ENCODE measurements at regions not wholly inside any gene's neighbourhood (a gene's known extent, or its start where the extent isn't known, plus 50 kb on each side); places are given as distances from the start of the nearest gene placed in this dataset.
"Not testable (repeated sequence)": the region's sequence is repeated elsewhere in the genome, so short reads cannot be mapped to it uniquely, and the experiment has no call there.

- H3K36me3 Mint-ChIP-seq: no peaks in the 10 kb centered on the region
- no peak overlapping the region for H3K27ac Mint-ChIP-seq
- DNase-seq (ENCODE audit: low spot score in 2 of 2) (no peak), ATAC-seq (no peak)
- no peak overlapping the region for H3K4me3 Mint-ChIP-seq
- no peaks in the 10 kb centered on the region for H3K9me3 Mint-ChIP-seq
- H3K4me1 Mint-ChIP-seq: no peaks in the 10 kb centered on the region
Observed at GRCh38 chr7:140283472-140283871, 106.7 kb upstream of the KDM7A start.

DNA sequence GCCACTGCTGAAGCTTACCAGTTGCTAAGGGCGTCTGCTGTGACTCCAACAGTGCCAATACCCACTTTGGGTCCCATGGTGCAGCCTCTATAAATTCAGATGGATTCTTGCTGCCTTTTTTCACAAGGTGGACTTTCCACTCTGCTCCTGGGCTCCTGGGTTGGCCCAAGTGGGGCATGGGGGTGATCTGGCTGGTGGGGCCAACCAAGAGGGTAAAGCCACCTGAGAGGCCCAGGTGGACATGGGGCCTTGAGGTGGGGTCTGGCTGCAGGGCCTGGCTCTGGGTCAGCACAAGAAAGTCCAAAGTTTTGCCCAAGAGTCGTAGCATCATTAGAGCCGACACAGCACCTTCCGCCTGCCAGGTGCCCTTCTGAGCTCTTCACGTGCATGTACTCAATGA lies 105.2 kb upstream of the KDM7A start:
- H3K4me3 Mint-ChIP-seq: no peak overlapping the region

GRCh38 chr7:140281255-140281654 lies 104.5 kb upstream of the KDM7A start:
- Mint-ChIP-seq H3K36me3 (no peaks in the 10 kb centered on the region), H3K27ac (no peak overlapping the region), H3K9me3 (no peaks in the 10 kb centered on the region), H3K4me3 (no peak overlapping the region), H3K4me1 (no peaks in the 10 kb centered on the region)
- no peak for ATAC-seq
- no peak for DNase-seq (ENCODE audit: low spot score in 2 of 2)

More for the DNA sequence above, 105.2 kb upstream of the KDM7A start:
- ATAC-seq (no peak), DNase-seq (ENCODE audit: low spot score in 2 of 2) (no peak)
- Mint-ChIP-seq H3K4me1 (no peaks in the 10 kb centered on the region), H3K27ac (no peak overlapping the region), H3K36me3 (no peaks in the 10 kb centered on the region), H3K9me3 (no peaks in the 10 kb centered on the region)

GRCh38 chr7:140276001-140276400 lies 99.2 kb upstream of the KDM7A start:
- DNase-seq (ENCODE audit: low spot score in 2 of 2): no peak
- Mint-ChIP-seq H3K27ac (no peak overlapping the region), H3K4me1 (no peaks in the 10 kb centered on the region), H3K4me3 (no peak overlapping the region), H3K36me3 (no peaks in the 10 kb centered on the region), H3K9me3 (no peaks in the 10 kb centered on the region)
- no peak for ATAC-seq

- no peaks in the 10 kb centered on the region for H3K36me3 Mint-ChIP-seq
- no peak for ATAC-seq
- DNase-seq (ENCODE audit: low spot score in 2 of 2): no peak
- no peak overlapping the region for H3K27ac Mint-ChIP-seq
- H3K4me1 Mint-ChIP-seq: no peaks in the 10 kb centered on the region
- H3K4me3 Mint-ChIP-seq: no peak overlapping the region
- H3K9me3 Mint-ChIP-seq: no peaks in the 10 kb centered on the region
Observed at GRCh38 chr7:140275069-140275965, 98.5 kb upstream of the KDM7A start.

- no peak for ATAC-seq
- H3K4me3 Mint-ChIP-seq: no peak overlapping the region
- no peaks in the 10 kb centered on the region for H3K9me3 Mint-ChIP-seq
- DNase-seq (ENCODE audit: low spot score in 2 of 2): no peak
- H3K27ac Mint-ChIP-seq: no peak overlapping the region
- H3K36me3 Mint-ChIP-seq: no peaks in the 10 kb centered on the region
- peaks cover 7% of the 10 kb centered on the region for H3K4me1 Mint-ChIP-seq
Observed at GRCh38 chr7:140273417-140273816, 96.6 kb upstream of the KDM7A start.

DNA sequence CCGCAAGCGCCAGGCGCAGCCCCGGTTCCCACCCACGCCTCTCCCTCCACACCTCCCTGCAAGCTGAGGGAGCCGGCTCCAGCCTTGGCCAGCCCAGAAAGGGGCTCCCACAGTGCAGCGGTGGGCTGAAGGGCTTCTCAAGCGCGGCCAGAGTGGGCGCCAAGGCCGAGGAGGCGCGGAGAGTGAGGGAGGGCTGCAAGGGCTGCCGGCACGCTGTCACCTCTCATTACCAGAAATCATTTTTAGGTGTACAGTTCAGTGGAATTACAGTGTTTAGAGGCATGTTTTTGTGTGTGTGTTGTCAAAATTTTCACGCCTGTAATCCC lies 94.8 kb upstream of the KDM7A start:
- not testable (repeated sequence) for H3K27ac Mint-ChIP-seq; ATAC-seq; H3K4me3 Mint-ChIP-seq; H3K9me3 Mint-ChIP-seq; H3K36me3 Mint-ChIP-seq; DNase-seq (ENCODE audit: low spot score in 2 of 2)
- peaks cover 17% of the 10 kb centered on the region for H3K4me1 Mint-ChIP-seq

GRCh38 chr7:140269004-140269638 lies 92.3 kb upstream of the KDM7A start:
- Mint-ChIP-seq H3K36me3 (no peaks in the 10 kb centered on the region), H3K4me3 (no peak overlapping the region), H3K4me1 (peaks cover 17% of the 10 kb centered on the region), H3K27ac (no peak overlapping the region), H3K9me3 (no peaks in the 10 kb centered on the region)
- no peak for DNase-seq (ENCODE audit: low spot score in 2 of 2)
- no peak for ATAC-seq

DNA sequence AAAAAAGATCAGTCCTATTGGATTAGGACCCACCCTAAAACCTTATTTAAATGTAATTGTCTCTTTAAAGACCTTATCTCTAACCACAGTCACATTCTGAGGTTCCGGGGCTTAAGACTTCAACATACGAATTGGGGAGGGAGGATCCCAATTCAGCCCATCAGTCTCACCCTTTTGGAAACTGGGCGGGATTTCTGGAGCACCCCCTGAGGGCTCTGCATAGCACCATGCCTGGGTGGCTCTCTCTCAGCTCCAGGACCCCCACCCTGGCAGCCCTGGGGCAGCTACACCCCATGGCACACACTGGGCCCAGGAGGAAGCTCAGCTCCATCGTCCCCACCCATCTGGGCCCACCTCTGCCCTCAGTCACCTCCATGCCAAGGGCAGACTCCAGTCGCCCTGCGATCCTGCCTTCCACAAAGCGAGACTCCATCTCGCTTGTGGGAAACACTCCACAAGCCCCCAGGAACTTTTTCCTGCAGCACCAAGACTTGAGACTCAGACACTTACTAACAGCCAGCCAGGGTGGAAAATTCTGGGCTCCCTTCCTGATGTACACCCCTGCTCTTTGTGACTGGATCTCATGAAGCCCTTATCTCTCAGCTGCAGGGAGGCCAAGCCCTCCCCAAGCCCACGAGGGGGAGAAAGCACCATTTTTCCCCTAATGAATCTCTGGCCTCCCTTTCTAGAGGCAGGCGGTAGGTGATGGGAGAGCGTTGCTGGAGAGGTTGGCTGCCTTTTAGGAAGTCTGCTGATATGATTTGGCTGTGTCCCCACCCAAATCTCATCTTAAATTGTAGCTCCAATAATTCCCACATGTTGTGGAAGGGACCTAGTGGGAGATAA lies 90.8 kb upstream of the KDM7A start:
- Mint-ChIP-seq H3K9me3 (no peaks in the 10 kb centered on the region), H3K4me1 (peaks cover 28% of the 10 kb centered on the region), H3K4me3 (no peak overlapping the region), H3K27ac (no peak overlapping the region), H3K36me3 (no peaks in the 10 kb centered on the region)
- DNase-seq (ENCODE audit: low spot score in 2 of 2) (no peak), ATAC-seq (no peak)

GRCh38 chr7:140263277-140263676 lies 86.5 kb upstream of the KDM7A start:
- peak overlapping the region; percentile 61 for H3K4me3 Mint-ChIP-seq

GRCh38 chr7:140262242-140262903 lies 85.6 kb upstream of the KDM7A start:
- H3K4me1 Mint-ChIP-seq: peaks cover 35% of the 10 kb centered on the region
- H3K9me3 Mint-ChIP-seq: peaks cover under 1% of the 10 kb centered on the region
- ATAC-seq: peak; percentile 75

More at GRCh38 chr7:140263277-140263676, 86.5 kb upstream of the KDM7A start:
- no peaks in the 10 kb centered on the region for H3K9me3 Mint-ChIP-seq
- no peaks in the 10 kb centered on the region for H3K36me3 Mint-ChIP-seq
- peak overlapping the region; percentile 78 for H3K27ac Mint-ChIP-seq
- peak; percentile 91 for ATAC-seq
- DNase-seq (ENCODE audit: low spot score in 2 of 2): no peak
- peaks cover 43% of the 10 kb centered on the region for H3K4me1 Mint-ChIP-seq

DNA sequence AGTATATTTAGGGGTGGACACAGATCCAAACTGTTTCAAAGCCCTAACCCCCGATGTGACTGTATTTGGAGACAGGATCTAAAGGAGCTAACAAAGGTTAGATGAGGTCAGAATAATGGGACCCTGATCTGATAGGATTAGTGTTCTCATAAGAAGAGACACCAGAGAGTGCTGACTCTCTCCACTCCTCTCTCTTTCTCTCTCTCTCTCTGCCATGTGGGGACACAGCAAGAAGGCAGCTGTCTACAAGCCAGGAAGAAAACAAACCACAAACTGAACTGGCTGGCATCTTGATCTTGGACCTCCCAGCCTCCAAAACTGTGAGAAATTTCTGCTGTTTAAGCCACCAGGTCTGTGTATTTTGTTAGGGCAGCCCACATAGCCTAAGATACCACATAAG lies 84.7 kb upstream of the KDM7A start:
- peak overlapping the region; percentile 17 for H3K27ac Mint-ChIP-seq
- H3K4me3 Mint-ChIP-seq: no peak overlapping the region
- H3K36me3 Mint-ChIP-seq: no peaks in the 10 kb centered on the region
- ATAC-seq: no peak
- DNase-seq (ENCODE audit: low spot score in 2 of 2): no peak
- peaks cover 4% of the 10 kb centered on the region for H3K9me3 Mint-ChIP-seq
- H3K4me1 Mint-ChIP-seq: peaks cover 35% of the 10 kb centered on the region

More at GRCh38 chr7:140262242-140262903, 85.6 kb upstream of the KDM7A start:
- peak overlapping the region; percentile 61 for H3K4me3 Mint-ChIP-seq
- peak overlapping the region; percentile 78 for H3K27ac Mint-ChIP-seq
- H3K36me3 Mint-ChIP-seq: no peaks in the 10 kb centered on the region
- DNase-seq (ENCODE audit: low spot score in 2 of 2): no peak

GRCh38 chr7:140261105-140261486 lies 84.3 kb upstream of the KDM7A start:
- Mint-ChIP-seq H3K27ac (peak overlapping the region; percentile 17), H3K4me3 (no peak overlapping the region), H3K9me3 (peaks cover 4% of the 10 kb centered on the region), H3K4me1 (peaks cover 35% of the 10 kb centered on the region), H3K36me3 (no peaks in the 10 kb centered on the region)
- DNase-seq (ENCODE audit: low spot score in 2 of 2) (no peak), ATAC-seq (no peak)

GRCh38 chr7:140260352-140261104 lies 83.7 kb upstream of the KDM7A start:
- H3K36me3 Mint-ChIP-seq: no peaks in the 10 kb centered on the region
- H3K4me3 Mint-ChIP-seq: no peak overlapping the region
- no peak overlapping the region for H3K27ac Mint-ChIP-seq
- peaks cover 4% of the 10 kb centered on the region for H3K9me3 Mint-ChIP-seq
- no peak for DNase-seq (ENCODE audit: low spot score in 2 of 2)
- no peak for ATAC-seq
- peaks cover 35% of the 10 kb centered on the region for H3K4me1 Mint-ChIP-seq

Data from stimulated activated effector memory CD8-positive, alpha-beta T cell treated with anti-CD3 and anti-CD28 coated beads, Interleukin-12 subunit alpha, Interleukin-12 subunit beta, amount 100 ng/mL, for 72 hours (primary cell).